MCF 10A (cell line): ENCODE measurements at regions not wholly inside any gene's neighbourhood (a gene's known extent, or its start where the extent isn't known, plus 50 kb on each side); places are given as distances from the start of the nearest gene placed in this dataset.

Source experiments
- BruUV-seq: library from RNA; stranded (reverse); fragments of 400-500 nt; replicated peaks from 2 replicates; lab custom pipeline; 2021; lab: Mats Ljungman, UMichigan
- CTCF ChIA-PET: fragments of 300-600 bp; sonication (Branson Sonifier 250); formaldehyde crosslinking; extraction: SDS; loops from one replicate; lab custom pipeline; 2021; ENCODE audit warnings: antibody characterized with exemption, inconsistent platforms; lab: Yijun Ruan, JAX
- POLR2A ChIA-PET: fragments of 300-600, 350-650 bp; sonication (Branson Sonifier 250); formaldehyde crosslinking; extraction: SDS; loops from one replicate; lab custom pipeline; 2020; ENCODE audit warnings: antibody characterized with exemption, inconsistent platforms; lab: Yijun Ruan, JAX
- DNase-seq: peaks from one replicate; pipeline ENCODE4 v3.0.0-alpha.2; 2018; ENCODE audit not compliant: unreplicated experiment
- H3K27ac Mint-ChIP-seq: one replicate; pipeline ENCODE4 v1.8.0; 2022; ENCODE audit warnings: mild to moderate bottlenecking, low read depth, mixed read lengths; ENCODE audit not compliant: unreplicated experiment
- H3K27me3 Mint-ChIP-seq: one replicate; pipeline ENCODE4 v1.8.0; 2022; ENCODE audit warnings: mixed read lengths; ENCODE audit not compliant: insufficient read depth, unreplicated experiment
- H3K36me3 Mint-ChIP-seq: one replicate; pipeline ENCODE4 v1.8.0; 2022; ENCODE audit warnings: mild to moderate bottlenecking, moderate library complexity, mixed read lengths; ENCODE audit not compliant: insufficient read depth, unreplicated experiment
- H3K4me1 Mint-ChIP-seq: one replicate; pipeline ENCODE4 v1.8.0; 2022; ENCODE audit warnings: mixed read lengths; ENCODE audit not compliant: insufficient read depth, unreplicated experiment
- H3K4me3 Mint-ChIP-seq: one replicate; pipeline ENCODE4 v1.8.0; 2022; ENCODE audit warnings: mild to moderate bottlenecking, moderate library complexity, mixed read lengths; ENCODE audit not compliant: unreplicated experiment
- H3K9me3 Mint-ChIP-seq: one replicate; pipeline ENCODE4 v1.8.0; 2022; ENCODE audit warnings: mixed read lengths; ENCODE audit not compliant: unreplicated experiment
- CTCF ChIP-seq: fragments of 200-600 bp; IDR thresholded peaks from one replicate; pipeline ENCODE4 v1.8.0; 2022; ENCODE audit warnings: antibody characterized with exemption, mild to moderate bottlenecking; ENCODE audit not compliant: unreplicated experiment
- intact Hi-C: fragments of 100-400 bp; cut with micrococcal nuclease; formaldehyde crosslinking; loops from 2 replicates; pipeline ENCODE4 v1.14.1; 2022

DNA sequence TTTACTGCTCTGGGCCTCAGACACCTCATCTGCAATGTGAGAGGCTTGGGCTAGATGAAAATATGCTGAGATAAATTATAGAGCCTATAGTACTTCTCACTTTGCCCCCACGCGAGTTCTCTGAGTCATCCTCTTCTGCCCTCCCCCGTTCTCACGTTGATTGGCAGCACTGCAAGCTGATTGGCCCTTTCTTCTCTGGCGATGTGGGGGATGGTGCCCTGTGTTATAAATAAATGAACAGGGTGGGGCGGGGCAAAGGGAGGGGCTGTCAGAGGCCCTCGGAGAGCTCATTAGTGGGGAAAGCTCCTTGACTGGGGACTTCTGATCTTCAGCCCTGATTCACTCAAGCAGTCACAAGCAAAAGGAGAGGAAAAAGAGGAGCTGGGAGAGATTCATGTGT lies 64.3 kb upstream of the ZC3H12A start:
- no peaks in the 10 kb centered on the region for H3K9me3 Mint-ChIP-seq
- intact Hi-C loops = no loop called here
- CTCF ChIA-PET = interaction anchor here (0.6 to 1.6 kb wide), 4 partner anchors 25 to 1529 kb away, joined by 3 to 6 read pairs (median 4); no protein-coding TSS in a partner anchor
- no peak for TF ChIP-seq CTCF
- H3K4me1 Mint-ChIP-seq = no peaks in the 10 kb centered on the region
- H3K27ac Mint-ChIP-seq = no peak overlapping the region
- no TSS peak for BruUV-seq
- POLR2A ChIA-PET = no interaction called here
- no peak for DNase-seq
- H3K36me3 Mint-ChIP-seq = no peaks in the 10 kb centered on the region
- no peak overlapping the region for H3K4me3 Mint-ChIP-seq
- peaks cover 11% of the 10 kb centered on the region for H3K27me3 Mint-ChIP-seq

- ChIA-PET POLR2A (no interaction called here), CTCF (interaction anchor here (0.6 to 1.6 kb wide), 2 partner anchors 24 to 145 kb away, joined by 4 to 5 read pairs; no protein-coding TSS in a partner anchor)
- H3K9me3 Mint-ChIP-seq = no peaks in the 10 kb centered on the region
- no peak for TF ChIP-seq CTCF
- no peak overlapping the region for H3K27ac Mint-ChIP-seq
- H3K4me3 Mint-ChIP-seq = no peak overlapping the region
- DNase-seq = peak; percentile 49
- H3K27me3 Mint-ChIP-seq = peaks cover 11% of the 10 kb centered on the region
- intact Hi-C loops = no loop called here
- no peaks in the 10 kb centered on the region for H3K36me3 Mint-ChIP-seq
- no peaks in the 10 kb centered on the region for H3K4me1 Mint-ChIP-seq
- BruUV-seq = no TSS peak
Measured at GRCh38 chr1:37410815-37411214, 63.6 kb upstream of the ZC3H12A start.

DNA sequence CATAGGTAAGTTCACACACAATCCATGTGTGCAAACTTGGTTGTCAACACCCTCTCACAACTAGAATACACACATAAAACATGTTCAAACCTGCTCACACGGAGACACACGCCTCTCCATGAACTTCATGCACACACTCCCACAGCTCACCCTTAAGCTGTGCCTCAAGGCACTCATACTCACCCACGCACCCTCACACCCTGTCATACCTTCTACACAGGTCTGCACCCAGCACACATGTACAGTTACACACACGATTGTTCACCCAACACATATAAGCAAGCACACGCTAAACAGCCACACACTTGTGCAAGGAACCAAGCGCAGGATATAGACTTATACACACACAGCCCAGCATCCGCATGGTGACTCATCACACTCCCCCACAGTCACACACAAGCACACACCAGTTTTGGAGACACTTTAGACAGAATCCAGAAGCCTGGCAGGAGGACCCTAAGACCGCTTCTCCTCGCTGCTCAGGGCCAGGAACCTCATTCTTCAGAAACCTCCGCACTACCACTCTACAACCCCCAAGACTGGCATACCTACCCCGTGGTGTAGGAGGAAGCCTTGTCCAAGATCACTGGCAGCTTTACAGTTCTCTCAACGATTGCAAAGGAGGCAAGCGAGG lies 58.7 kb upstream of the ZC3H12A start:
- CTCF ChIA-PET = interaction anchor here (0.6 to 1.9 kb wide), 2 partner anchors 804 to 839 kb away, joined by 4 to 6 read pairs; no protein-coding TSS in a partner anchor
- Mint-ChIP-seq H3K36me3 (no peaks in the 10 kb centered on the region), H3K27ac (no peak overlapping the region), H3K4me1 (no peaks in the 10 kb centered on the region), H3K4me3 (no peak overlapping the region), H3K9me3 (no peaks in the 10 kb centered on the region), H3K27me3 (peaks cover 18% of the 10 kb centered on the region)
- no peak for TF ChIP-seq CTCF
- intact Hi-C loops = no loop called here
- POLR2A ChIA-PET = no interaction called here
- BruUV-seq = no TSS peak
- DNase-seq = no peak

DNA sequence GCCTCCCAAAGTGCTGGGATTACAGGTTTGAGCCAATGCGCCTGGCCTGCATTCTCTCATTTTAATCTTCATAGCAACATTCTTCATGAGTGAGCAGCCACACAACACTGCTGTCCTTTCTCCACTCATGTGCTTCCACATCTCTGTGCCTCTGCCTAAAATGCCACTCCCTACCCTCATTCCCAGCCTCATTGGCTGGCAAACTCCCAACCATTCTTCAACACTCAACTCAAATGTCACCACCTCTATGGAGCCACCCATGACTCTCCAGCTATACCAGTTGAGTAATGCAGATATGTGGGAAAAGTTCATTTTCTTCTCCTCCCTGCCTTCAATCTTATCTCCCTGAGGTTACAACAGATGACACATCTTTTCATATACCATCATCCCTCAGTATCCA lies 53.9 kb upstream of the ZC3H12A start:
- Mint-ChIP-seq H3K9me3 (no peaks in the 10 kb centered on the region), H3K36me3 (no peaks in the 10 kb centered on the region), H3K4me1 (no peaks in the 10 kb centered on the region), H3K4me3 (no peak overlapping the region), H3K27me3 (peaks cover 22% of the 10 kb centered on the region), H3K27ac (no peak overlapping the region)
- TF ChIP-seq CTCF = no peak
- intact Hi-C loops = no loop called here
- no TSS peak for BruUV-seq
- DNase-seq = no peak
- ChIA-PET POLR2A (no interaction called here), CTCF (interaction anchor here (1.6 kb wide), 1 partner anchor 14 kb away, joined by 6 read pairs; no protein-coding TSS in a partner anchor)
